Progenitor cell of endocrine pancreas (in vitro differentiated cells): ENCODE measurements at regions not wholly inside any gene's neighbourhood (a gene's known extent, or its start where the extent isn't known, plus 50 kb on each side); places are given as distances from the start of the nearest gene placed in this dataset.

Experiments
- DNase-seq: peaks from one replicate; pipeline ENCODE4 v3.0.0; 2021; ENCODE audit warnings: low spot score; ENCODE audit not compliant: unreplicated experiment
- H3K27ac Mint-ChIP-seq: 2 replicates; pipeline ENCODE4 v1.8.0; 2021; ENCODE audit warnings: mild to moderate bottlenecking, moderate library complexity, mixed read lengths
- H3K27me3 Mint-ChIP-seq: 2 replicates; pipeline ENCODE4 v1.8.0; 2021; ENCODE audit warnings: mixed read lengths
- H3K36me3 Mint-ChIP-seq: 2 replicates; pipeline ENCODE4 v1.8.0; 2022; ENCODE audit warnings: mixed read lengths; ENCODE audit not compliant: insufficient read depth
- H3K4me1 Mint-ChIP-seq: 2 replicates; pipeline ENCODE4 v1.8.0; 2021; ENCODE audit warnings: low read depth, mixed read lengths
- H3K4me3 Mint-ChIP-seq: 2 replicates; pipeline ENCODE4 v1.8.0; 2021; ENCODE audit warnings: low read depth, mild to moderate bottlenecking, moderate library complexity, mixed read lengths
- H3K9me3 Mint-ChIP-seq: 2 replicates; pipeline ENCODE4 v1.8.0; 2021; ENCODE audit warnings: low read depth, mixed read lengths
- TF ChIP-seq, protein P1 (sequence below): fragments of 200-600 bp; sonication (generic); IDR thresholded peaks from one replicate; pipeline ENCODE4 v1.5.0; 2021; ENCODE audit warnings: antibody characterized with exemption, mild to moderate bottlenecking; ENCODE audit not compliant: unreplicated experiment

GRCh38 chr14:53493860-53494259, 340.7 kb upstream of the DDHD1 start:
- H3K27ac Mint-ChIP-seq: no peak overlapping the region
- no peaks in the 10 kb centered on the region for H3K36me3 Mint-ChIP-seq
- H3K27me3 Mint-ChIP-seq: no peaks in the 10 kb centered on the region
- H3K4me3 Mint-ChIP-seq: no peak overlapping the region
- H3K9me3 Mint-ChIP-seq: peaks cover 6% of the 10 kb centered on the region
- DNase-seq: no peak
- peaks cover 3% of the 10 kb centered on the region for H3K4me1 Mint-ChIP-seq
- TF ChIP-seq, protein P1, sequence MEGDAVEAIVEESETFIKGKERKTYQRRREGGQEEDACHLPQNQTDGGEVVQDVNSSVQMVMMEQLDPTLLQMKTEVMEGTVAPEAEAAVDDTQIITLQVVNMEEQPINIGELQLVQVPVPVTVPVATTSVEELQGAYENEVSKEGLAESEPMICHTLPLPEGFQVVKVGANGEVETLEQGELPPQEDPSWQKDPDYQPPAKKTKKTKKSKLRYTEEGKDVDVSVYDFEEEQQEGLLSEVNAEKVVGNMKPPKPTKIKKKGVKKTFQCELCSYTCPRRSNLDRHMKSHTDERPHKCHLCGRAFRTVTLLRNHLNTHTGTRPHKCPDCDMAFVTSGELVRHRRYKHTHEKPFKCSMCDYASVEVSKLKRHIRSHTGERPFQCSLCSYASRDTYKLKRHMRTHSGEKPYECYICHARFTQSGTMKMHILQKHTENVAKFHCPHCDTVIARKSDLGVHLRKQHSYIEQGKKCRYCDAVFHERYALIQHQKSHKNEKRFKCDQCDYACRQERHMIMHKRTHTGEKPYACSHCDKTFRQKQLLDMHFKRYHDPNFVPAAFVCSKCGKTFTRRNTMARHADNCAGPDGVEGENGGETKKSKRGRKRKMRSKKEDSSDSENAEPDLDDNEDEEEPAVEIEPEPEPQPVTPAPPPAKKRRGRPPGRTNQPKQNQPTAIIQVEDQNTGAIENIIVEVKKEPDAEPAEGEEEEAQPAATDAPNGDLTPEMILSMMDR: no peak

- Mint-ChIP-seq H3K4me1 (peaks cover 3% of the 10 kb centered on the region), H3K27ac (no peak overlapping the region), H3K36me3 (no peaks in the 10 kb centered on the region), H3K4me3 (no peak overlapping the region), H3K27me3 (no peaks in the 10 kb centered on the region), H3K9me3 (peaks cover 3% of the 10 kb centered on the region)
- TF ChIP-seq, protein P1: no peak
- no peak for DNase-seq
Observed at GRCh38 chr14:53493320-53493719, 340.2 kb upstream of the DDHD1 start.

DNA sequence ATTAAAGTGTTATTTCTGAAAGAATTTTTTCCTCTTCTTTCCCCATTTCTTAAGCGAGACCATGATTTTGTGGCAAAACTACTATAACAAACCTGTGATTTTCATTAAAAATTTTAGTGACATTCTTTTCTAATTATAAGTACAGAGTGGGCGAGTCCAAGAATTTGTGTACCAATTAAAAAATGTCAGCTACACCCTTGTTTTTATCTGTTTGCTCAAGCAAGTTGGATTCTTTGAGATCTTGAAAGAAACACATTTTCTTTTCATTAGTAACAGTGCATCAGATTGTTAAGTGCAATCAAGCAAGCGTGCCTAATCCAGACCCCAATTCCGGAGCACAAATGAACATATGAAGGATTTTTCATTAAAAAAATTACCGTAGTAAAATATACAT, 338.8 kb upstream of the DDHD1 start:
- Mint-ChIP-seq H3K27ac (no peak overlapping the region), H3K4me3 (no peak overlapping the region), H3K27me3 (no peaks in the 10 kb centered on the region), H3K4me1 (peaks cover 3% of the 10 kb centered on the region), H3K9me3 (no peaks in the 10 kb centered on the region), H3K36me3 (no peaks in the 10 kb centered on the region)
- TF ChIP-seq, protein P1: no peak
- DNase-seq: no peak

GRCh38 chr14:53491256-53491883, 338.2 kb upstream of the DDHD1 start:
- no peaks in the 10 kb centered on the region for H3K36me3 Mint-ChIP-seq
- DNase-seq: no peak
- no peaks in the 10 kb centered on the region for H3K9me3 Mint-ChIP-seq
- H3K27me3 Mint-ChIP-seq: no peaks in the 10 kb centered on the region
- no peak overlapping the region for H3K27ac Mint-ChIP-seq
- no peak overlapping the region for H3K4me3 Mint-ChIP-seq
- H3K4me1 Mint-ChIP-seq: peaks cover 3% of the 10 kb centered on the region
- TF ChIP-seq, protein P1: no peak

DNA sequence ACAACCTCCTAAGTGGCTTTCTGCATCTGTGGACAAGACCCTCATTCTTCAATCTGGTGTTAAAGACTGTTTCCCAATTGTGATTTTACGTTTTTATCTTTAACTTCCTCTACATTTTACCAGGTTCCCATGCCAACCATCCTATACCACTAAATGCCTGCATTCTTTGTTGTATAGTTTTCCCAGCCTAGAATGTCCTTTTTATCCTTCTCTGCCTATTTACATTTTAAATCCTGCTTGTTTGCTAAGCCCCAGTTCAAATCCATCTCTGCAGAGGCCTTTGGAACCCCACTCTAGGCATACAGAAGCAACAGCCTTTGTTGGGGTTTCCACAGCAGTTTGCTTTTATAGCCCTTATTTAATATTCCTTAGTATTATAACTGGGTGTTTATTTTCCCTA, 325.1 kb upstream of the DDHD1 start:
- peaks cover 1% of the 10 kb centered on the region for H3K36me3 Mint-ChIP-seq
- H3K27me3 Mint-ChIP-seq: no peaks in the 10 kb centered on the region
- peaks cover 9% of the 10 kb centered on the region for H3K9me3 Mint-ChIP-seq
- H3K4me1 Mint-ChIP-seq: peaks cover 2% of the 10 kb centered on the region
- no peak overlapping the region for H3K27ac Mint-ChIP-seq
- TF ChIP-seq, protein P1: no peak
- no peak overlapping the region for H3K4me3 Mint-ChIP-seq
- DNase-seq: no peak
